Fibroblast of lung (primary cell): ENCODE measurements at regions not wholly inside any gene's neighbourhood (a gene's known extent, or its start where the extent isn't known, plus 50 kb on each side); places are given as distances from the start of the nearest gene placed in this dataset.

Experiments used
- EZH2 ChIP-seq: IDR thresholded peaks from 2 replicates; pipeline ENCODE4 v1.5.1; 2012; ENCODE audit warnings: low read length, control low read depth, mild to moderate bottlenecking; ENCODE audit errors: missing control alignments
- TF ChIP-seq, protein P1 (sequence below), 2 donors: IDR thresholded peaks in 1 of 2; conservative IDR thresholded peaks in 1 of 2; 1 replicate in 1 of 2; 2 replicates in 1 of 2; pipeline ENCODE4 v1.5.1; 2011 to 2012; ENCODE audit warnings: low read length in 2 of 2, control low read depth in 1 of 2, inconsistent platforms in 1 of 2, low read depth in 1 of 2, mild to moderate bottlenecking in 1 of 2

DNA sequence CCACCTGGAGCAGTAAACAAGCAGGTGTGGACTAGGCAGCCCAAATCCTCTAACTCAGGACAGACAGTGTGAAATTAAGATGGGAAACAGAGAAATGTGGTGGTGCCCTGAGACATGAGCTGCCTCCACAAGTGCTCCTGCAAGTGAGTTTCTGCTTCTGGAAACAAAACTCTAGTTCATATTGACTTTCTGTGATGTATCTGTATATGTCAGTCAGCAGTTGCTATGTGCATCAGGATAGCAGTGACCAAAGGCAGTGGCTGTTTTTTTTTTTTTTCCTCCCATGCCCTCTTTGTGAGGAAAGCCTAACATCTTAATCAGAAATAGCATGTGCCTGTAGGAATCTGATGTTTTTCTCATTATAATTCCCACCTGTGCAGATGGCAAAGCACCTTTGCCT is 318.4 kb upstream of the SEMA6A start:
- TF ChIP-seq EZH2 = no peak
- TF ChIP-seq, protein P1, sequence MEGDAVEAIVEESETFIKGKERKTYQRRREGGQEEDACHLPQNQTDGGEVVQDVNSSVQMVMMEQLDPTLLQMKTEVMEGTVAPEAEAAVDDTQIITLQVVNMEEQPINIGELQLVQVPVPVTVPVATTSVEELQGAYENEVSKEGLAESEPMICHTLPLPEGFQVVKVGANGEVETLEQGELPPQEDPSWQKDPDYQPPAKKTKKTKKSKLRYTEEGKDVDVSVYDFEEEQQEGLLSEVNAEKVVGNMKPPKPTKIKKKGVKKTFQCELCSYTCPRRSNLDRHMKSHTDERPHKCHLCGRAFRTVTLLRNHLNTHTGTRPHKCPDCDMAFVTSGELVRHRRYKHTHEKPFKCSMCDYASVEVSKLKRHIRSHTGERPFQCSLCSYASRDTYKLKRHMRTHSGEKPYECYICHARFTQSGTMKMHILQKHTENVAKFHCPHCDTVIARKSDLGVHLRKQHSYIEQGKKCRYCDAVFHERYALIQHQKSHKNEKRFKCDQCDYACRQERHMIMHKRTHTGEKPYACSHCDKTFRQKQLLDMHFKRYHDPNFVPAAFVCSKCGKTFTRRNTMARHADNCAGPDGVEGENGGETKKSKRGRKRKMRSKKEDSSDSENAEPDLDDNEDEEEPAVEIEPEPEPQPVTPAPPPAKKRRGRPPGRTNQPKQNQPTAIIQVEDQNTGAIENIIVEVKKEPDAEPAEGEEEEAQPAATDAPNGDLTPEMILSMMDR (conservative IDR thresholded peaks at IDR 0.05 in 1 of 2, IDR thresholded peaks at IDR 0.05 in 1 of 2; ENCODE audit: low read depth in 1 of 2, low read length in 2 of 2) = no peak
